BE2C (cell line): ENCODE measurements at regions not wholly inside any gene's neighbourhood (a gene's known extent, or its start where the extent isn't known, plus 50 kb on each side); places are given as distances from the start of the nearest gene placed in this dataset.
"Not testable (repeated sequence)": the region's sequence is repeated elsewhere in the genome, so short reads cannot be mapped to it uniquely, and the experiment has no call there.

ENCODE experiments used
- DNase-seq: peaks from one replicate; pipeline ENCODE4 v3.0.0-alpha.2; 2020
- H3K27me3 ChIP-seq: fragments of 250-450 bp; sonication (Bioruptor Pico); 2 replicates; pipeline ENCODE4 v1.5.1; 2020; ENCODE audit warnings: mild to moderate bottlenecking
- H3K36me3 ChIP-seq: fragments of 250-450 bp; sonication (Bioruptor Pico); 2 replicates; pipeline ENCODE4 v1.5.1; 2020; ENCODE audit warnings: mild to moderate bottlenecking
- H3K4me1 ChIP-seq: fragments of 250-450 bp; sonication (Bioruptor Pico); 2 replicates; pipeline ENCODE4 v1.5.1; 2020
- H3K4me3 ChIP-seq: 2 replicates; pipeline ENCODE4 v1.5.1; 2011; ENCODE audit warnings: low read depth, low read length
- H3K9me3 ChIP-seq: fragments of 250-450 bp; sonication (Bioruptor Pico); 2 replicates; pipeline ENCODE4 v1.5.1; 2020
- CTCF ChIP-seq: IDR thresholded peaks from 2 replicates; pipeline ENCODE4 v1.5.1; 2012; ENCODE audit warnings: mild to moderate bottlenecking, low read depth, low read length

- Histone ChIP-seq H3K4me3 (no peak overlapping the region), H3K27me3 (no peaks in the 10 kb centered on the region), H3K36me3 (no peaks in the 10 kb centered on the region), H3K4me1 (no peaks in the 10 kb centered on the region), H3K9me3 (no peaks in the 10 kb centered on the region)
- no peak for TF ChIP-seq CTCF
- no peak for DNase-seq
These were observed 529.7 kb upstream of the CDH7 start for GRCh38 chr18:65221115-65221514.

GRCh38 chr18:65215865-65216466, 534.8 kb upstream of the CDH7 start:
- DNase-seq = peak; percentile 8
- no peaks in the 10 kb centered on the region for H3K36me3 ChIP-seq
- no peaks in the 10 kb centered on the region for H3K27me3 ChIP-seq
- no peaks in the 10 kb centered on the region for H3K4me1 ChIP-seq
- TF ChIP-seq CTCF = no peak
- H3K4me3 ChIP-seq = peak overlapping the region; percentile 56
- H3K9me3 ChIP-seq = no peaks in the 10 kb centered on the region

GRCh38 chr18:65214456-65214855, 536.4 kb upstream of the CDH7 start:
- no peak for TF ChIP-seq CTCF

GRCh38 chr18:65206551-65207260, 544.1 kb upstream of the CDH7 start:
- no peak for DNase-seq
- Histone ChIP-seq H3K27me3 (no peaks in the 10 kb centered on the region), H3K36me3 (no peaks in the 10 kb centered on the region)

More at GRCh38 chr18:65214456-65214855, 536.4 kb upstream of the CDH7 start:
- no peak for DNase-seq
- Histone ChIP-seq H3K4me1 (no peaks in the 10 kb centered on the region), H3K27me3 (no peaks in the 10 kb centered on the region), H3K4me3 (no peak overlapping the region), H3K36me3 (no peaks in the 10 kb centered on the region), H3K9me3 (no peaks in the 10 kb centered on the region)

GRCh38 chr18:65202091-65202490, 548.7 kb upstream of the CDH7 start:
- no peaks in the 10 kb centered on the region for H3K27me3 ChIP-seq
- no peaks in the 10 kb centered on the region for H3K36me3 ChIP-seq
- no peaks in the 10 kb centered on the region for H3K9me3 ChIP-seq
- DNase-seq = no peak
- TF ChIP-seq CTCF = no peak
- no peaks in the 10 kb centered on the region for H3K4me1 ChIP-seq
- H3K4me3 ChIP-seq = no peak overlapping the region

More at GRCh38 chr18:65206551-65207260, 544.1 kb upstream of the CDH7 start:
- no peak overlapping the region for H3K4me3 ChIP-seq
- no peak for TF ChIP-seq CTCF
- no peaks in the 10 kb centered on the region for H3K4me1 ChIP-seq
- no peaks in the 10 kb centered on the region for H3K9me3 ChIP-seq

- H3K36me3 ChIP-seq = no peaks in the 10 kb centered on the region
- no peaks in the 10 kb centered on the region for H3K4me1 ChIP-seq
- no peak for DNase-seq
- TF ChIP-seq CTCF = no peak
- H3K27me3 ChIP-seq = no peaks in the 10 kb centered on the region
- no peaks in the 10 kb centered on the region for H3K9me3 ChIP-seq
- no peak overlapping the region for H3K4me3 ChIP-seq
These were observed 575.1 kb upstream of the CDH7 start for GRCh38 chr18:65175681-65176080.

- H3K27me3 ChIP-seq, H3K36me3 ChIP-seq, DNase-seq, H3K4me3 ChIP-seq, H3K4me1 ChIP-seq, H3K9me3 ChIP-seq: not testable (repeated sequence)
These were observed 588.7 kb upstream of the CDH7 start for GRCh38 chr18:65162086-65162485.
